Tibial artery (tissue), 4 donors: ENCODE measurements at regions not wholly inside any gene's neighbourhood (a gene's known extent, or its start where the extent isn't known, plus 50 kb on each side); places are given as distances from the start of the nearest gene placed in this dataset.

Experiments used
- DNase-seq, 2 donors: peaks; one replicate each; pipeline ENCODE4 v3.0.0-alpha.2; 2019
- H3K27ac ChIP-seq, 2 donors: fragments of 200-600 bp; sonication (generic) in 1 of 2; 1 replicate in 1 of 2; 2 replicates in 1 of 2; pipeline ENCODE4 v1.5.1; 2018 to 2019; ENCODE audit warnings: mild to moderate bottlenecking in 1 of 2
- H3K27me3 ChIP-seq, 2 donors: fragments of 200-600 bp; sonication (generic) in 1 of 2; one replicate each; pipeline versions ENCODE4 v1.5.1 to v1.6.0; 2016 to 2019
- H3K36me3 ChIP-seq, 3 donors: fragments of 200-600 bp; sonication (generic) in 2 of 3; one replicate each; pipeline ENCODE4 v1.5.1; 2016 to 2019; ENCODE audit warnings: mild to moderate bottlenecking in 2 of 3
- H3K4me1 ChIP-seq, 4 donors: fragments of 200-600 bp; sonication (generic) in 2 of 4; 1 replicate in 3 of 4; 2 replicates in 1 of 4; pipeline ENCODE4 v1.5.1; 2016 to 2019
- H3K4me3 ChIP-seq, 2 donors: fragments of 200-600 bp; sonication (generic) in 1 of 2; 1 replicate in 1 of 2; 2 replicates in 1 of 2; pipeline ENCODE4 v1.5.1; 2018 to 2019; ENCODE audit warnings: mild to moderate bottlenecking in 2 of 2
- H3K9me3 ChIP-seq, 3 donors: fragments of 200-600 bp; sonication (generic) in 1 of 3; one replicate each; pipeline ENCODE4 v1.5.1; 2016 to 2019
- intact Hi-C: fragments of 100-400 bp; cut with DNase I; formaldehyde crosslinking; loops from one replicate; pipeline ENCODE4 v1.15.0; 2023; ENCODE audit warnings: low total_unique reads
- TF ChIP-seq, protein P1 (sequence below), 2 experiments: fragments of 200-600 bp in 1 of 2; fragments of 450-650 bp in 1 of 2; IDR thresholded peaks; one replicate each; pipeline ENCODE4 v1.5.1; 2017 to 2019; ENCODE audit warnings: antibody characterized with exemption in 2 of 2, mild to moderate bottlenecking in 1 of 2, moderate library complexity in 1 of 2

- Histone ChIP-seq H3K36me3 (no peaks in the 10 kb centered on the region), H3K27ac (no peak overlapping the region), H3K4me1 (no peaks in the 10 kb centered on the region), H3K4me3 (no peak overlapping the region), H3K9me3 (no peaks in the 10 kb centered on the region), H3K27me3 (no peaks in the 10 kb centered on the region)
- TF ChIP-seq, protein P1, sequence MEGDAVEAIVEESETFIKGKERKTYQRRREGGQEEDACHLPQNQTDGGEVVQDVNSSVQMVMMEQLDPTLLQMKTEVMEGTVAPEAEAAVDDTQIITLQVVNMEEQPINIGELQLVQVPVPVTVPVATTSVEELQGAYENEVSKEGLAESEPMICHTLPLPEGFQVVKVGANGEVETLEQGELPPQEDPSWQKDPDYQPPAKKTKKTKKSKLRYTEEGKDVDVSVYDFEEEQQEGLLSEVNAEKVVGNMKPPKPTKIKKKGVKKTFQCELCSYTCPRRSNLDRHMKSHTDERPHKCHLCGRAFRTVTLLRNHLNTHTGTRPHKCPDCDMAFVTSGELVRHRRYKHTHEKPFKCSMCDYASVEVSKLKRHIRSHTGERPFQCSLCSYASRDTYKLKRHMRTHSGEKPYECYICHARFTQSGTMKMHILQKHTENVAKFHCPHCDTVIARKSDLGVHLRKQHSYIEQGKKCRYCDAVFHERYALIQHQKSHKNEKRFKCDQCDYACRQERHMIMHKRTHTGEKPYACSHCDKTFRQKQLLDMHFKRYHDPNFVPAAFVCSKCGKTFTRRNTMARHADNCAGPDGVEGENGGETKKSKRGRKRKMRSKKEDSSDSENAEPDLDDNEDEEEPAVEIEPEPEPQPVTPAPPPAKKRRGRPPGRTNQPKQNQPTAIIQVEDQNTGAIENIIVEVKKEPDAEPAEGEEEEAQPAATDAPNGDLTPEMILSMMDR (IDR thresholded peaks at IDR 0.05), result no peak
- no peak for DNase-seq
- intact Hi-C loops, result no loop called here
Observed at GRCh38 chr1:201686714-201687455, 142.1 kb upstream of the IPO9 start.

DNA sequence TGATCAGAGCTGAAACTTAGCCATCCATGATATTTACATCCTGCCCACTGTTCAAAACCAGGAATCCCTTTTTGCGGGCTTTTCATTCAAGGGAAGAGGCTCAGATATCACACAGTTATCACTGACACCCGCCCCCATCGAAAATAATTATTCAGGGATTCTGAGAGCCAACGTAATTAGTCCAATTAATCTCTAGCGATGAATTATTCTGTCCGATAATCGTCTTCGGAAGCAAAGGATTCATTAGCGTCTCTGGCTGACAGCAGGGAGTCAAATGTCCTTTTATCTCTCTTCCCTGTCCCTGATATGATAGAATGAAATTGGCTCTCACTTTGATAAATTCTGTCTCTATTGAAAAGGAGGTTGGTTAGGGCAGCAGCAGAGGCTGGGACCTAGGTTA lies 140.4 kb upstream of the IPO9 start:
- H3K36me3 ChIP-seq, result no peaks in the 10 kb centered on the region
- no peaks in the 10 kb centered on the region for H3K9me3 ChIP-seq
- peaks cover 0 to 9% (median 5%) of the 10 kb centered on the region in 4 donors for H3K4me1 ChIP-seq
- no peak overlapping the region for H3K4me3 ChIP-seq
- no peaks in the 10 kb centered on the region for H3K27me3 ChIP-seq
- intact Hi-C loops, result no loop called here
- H3K27ac ChIP-seq, result no peak overlapping the region
- DNase-seq, result no peak
- TF ChIP-seq, protein P1 (IDR thresholded peaks at IDR 0.05), result no peak

- H3K27me3 ChIP-seq, result no peaks in the 10 kb centered on the region
Observed at GRCh38 chr1:201689647-201690046, 139.3 kb upstream of the IPO9 start.

DNA sequence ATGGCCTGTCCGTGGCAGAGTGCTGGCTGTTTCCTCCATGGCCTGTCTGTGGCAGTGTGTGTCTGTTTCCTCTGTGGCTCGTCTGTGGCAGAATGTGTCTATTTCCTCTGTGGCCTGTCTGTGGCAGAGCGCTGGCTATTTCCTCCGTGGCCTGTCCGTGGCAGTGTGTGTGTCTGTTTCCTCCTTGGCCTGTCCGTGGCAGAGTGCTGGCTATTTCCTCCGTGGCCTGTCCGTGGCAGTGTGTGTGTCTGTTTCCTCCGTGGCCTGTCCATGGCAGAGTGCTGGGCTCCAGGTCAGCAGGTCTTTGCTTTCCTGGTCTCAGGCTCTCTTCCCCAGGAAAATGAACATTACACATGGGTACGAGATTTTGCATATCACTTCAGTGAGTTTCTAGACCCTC lies 138.4 kb upstream of the IPO9 start:
- Histone ChIP-seq H3K27ac (no peak overlapping the region), H3K9me3 (no peaks in the 10 kb centered on the region), H3K27me3 (no peaks in the 10 kb centered on the region), H3K4me3 (no peak overlapping the region), H3K4me1 (peaks cover 0 to 20% (median 7%) of the 10 kb centered on the region in 4 donors), H3K36me3 (no peaks in the 10 kb centered on the region)
- TF ChIP-seq, protein P1 (IDR thresholded peaks at IDR 0.05), result no peak
- intact Hi-C loops, result loop anchor here (5.0 kb wide), 1 partner anchor 123 kb away; no protein-coding TSS in a partner anchor
- no peak for DNase-seq

More at GRCh38 chr1:201689647-201690046, 139.3 kb upstream of the IPO9 start:
- H3K4me3 ChIP-seq, result no peak overlapping the region
- H3K4me1 ChIP-seq, result peaks cover 0 to 11% (median 5%) of the 10 kb centered on the region in 4 donors
- no peak for DNase-seq
- intact Hi-C loops, result loop anchor here (5.0 kb wide), 1 partner anchor 122 kb away; no protein-coding TSS in a partner anchor
- H3K9me3 ChIP-seq, result no peaks in the 10 kb centered on the region
- TF ChIP-seq, protein P1 (IDR thresholded peaks at IDR 0.05), result no peak
- no peaks in the 10 kb centered on the region for H3K36me3 ChIP-seq
- no peak overlapping the region for H3K27ac ChIP-seq

GRCh38 chr1:201691716-201692554 lies 137.0 kb upstream of the IPO9 start:
- Histone ChIP-seq H3K4me1 (peaks cover 0 to 34% (median 21%) of the 10 kb centered on the region in 4 donors), H3K36me3 (no peaks in the 10 kb centered on the region), H3K27me3 (no peaks in the 10 kb centered on the region), H3K9me3 (no peaks in the 10 kb centered on the region), H3K27ac (no peak overlapping the region), H3K4me3 (no peak overlapping the region)
- DNase-seq, result no peak
- TF ChIP-seq, protein P1 (IDR thresholded peaks at IDR 0.05), result no peak
- intact Hi-C loops, result loop anchor here (5.0 kb wide), 1 partner anchor 125 kb away; no protein-coding TSS in a partner anchor
